ENCODE measurements at regions not wholly inside any gene's neighbourhood (a gene's known extent, or its start where the extent isn't known, plus 50 kb on each side); places are given as distances from the start of the nearest gene placed in this dataset.

DNA sequence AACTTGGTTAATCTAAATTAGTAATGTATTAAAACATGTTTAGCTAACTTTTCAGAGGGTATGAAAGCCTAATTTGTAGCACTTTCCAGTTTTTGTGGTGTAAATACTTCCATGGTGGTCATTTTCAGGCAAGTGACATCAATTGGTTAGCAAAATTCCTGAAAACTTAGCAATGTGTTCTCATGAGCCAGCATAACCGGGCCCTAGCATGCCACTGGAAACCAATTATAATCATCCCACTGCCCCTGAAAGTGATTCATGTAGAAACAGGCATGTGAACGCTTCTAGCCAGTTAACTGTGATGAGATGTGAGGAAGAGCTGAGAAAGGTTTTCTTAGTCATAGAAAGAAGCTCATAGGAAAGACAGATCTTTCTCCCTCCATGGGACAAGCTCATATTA is 417.2 kb downstream of the TLR4 start:
- no peak for TF ChIP-seq ZNF423 (tag by site-specific recombination; IDR thresholded peaks at IDR 0.05)
- TF ChIP-seq ZNF670 (tag by site-specific recombination; IDR thresholded peaks at IDR 0.05; ENCODE audit: low read depth): no peak

Measured in HEK293 (cell line).